Liver (tissue), 8 donors: ENCODE measurements at regions not wholly inside any gene's neighbourhood (a gene's known extent, or its start where the extent isn't known, plus 50 kb on each side); places are given as distances from the start of the nearest gene placed in this dataset.
"Not testable (repeated sequence)": the region's sequence is repeated elsewhere in the genome, so short reads cannot be mapped to it uniquely, and the experiment has no call there.

Experiments used
- DNase-seq: peaks from one replicate; pipeline ENCODE4 v3.0.0-alpha.2; 2017; ENCODE audit warnings: low spot score
- H3K27ac ChIP-seq, 2 donors: one replicate each; pipeline ENCODE4 v1.7.0; 2013; ENCODE audit warnings: inconsistent platforms in 2 of 2, low read length in 2 of 2, control low read depth in 1 of 2, low read depth in 1 of 2, mild to moderate bottlenecking in 1 of 2
- H3K27me3 ChIP-seq, 4 donors: one replicate each; pipeline versions ENCODE4 v1.6.1 to v1.7.0; 2013; ENCODE audit warnings: low read length in 3 of 4, inconsistent platforms in 1 of 4, mild to moderate bottlenecking in 1 of 4, moderate library complexity in 1 of 4; ENCODE audit not compliant: control insufficient read depth in 4 of 4, insufficient read depth in 4 of 4
- H3K36me3 ChIP-seq, 4 donors: one replicate each; pipeline versions ENCODE4 v1.6.1 to v1.7.0; 2013; ENCODE audit warnings: low read length in 3 of 4, mild to moderate bottlenecking in 3 of 4, low read depth in 1 of 4, moderate library complexity in 1 of 4; ENCODE audit not compliant: control insufficient read depth in 4 of 4, insufficient read depth in 3 of 4
- H3K4me1 ChIP-seq, 4 donors: one replicate each; pipeline versions ENCODE4 v1.6.1 to v1.7.0; 2013; ENCODE audit warnings: low read length in 3 of 4, mild to moderate bottlenecking in 3 of 4, moderate library complexity in 1 of 4; ENCODE audit not compliant: control insufficient read depth in 4 of 4, insufficient read depth in 4 of 4
- H3K4me3 ChIP-seq, 3 donors: one replicate each; pipeline versions ENCODE4 v1.6.1 to v1.7.0; 2013; ENCODE audit warnings: low read length in 3 of 3, control low read depth in 1 of 3, low read depth in 1 of 3, mild to moderate bottlenecking in 1 of 3
- H3K9ac ChIP-seq, 2 donors: one replicate each; pipeline ENCODE4 v1.7.0; 2013; ENCODE audit warnings: low read length in 2 of 2, mild to moderate bottlenecking in 2 of 2, moderate library complexity in 2 of 2, control low read depth in 1 of 2, low read depth in 1 of 2
- H3K9me3 ChIP-seq, 4 donors: one replicate each; pipeline versions ENCODE4 v1.6.1 to v1.7.0; 2013; ENCODE audit warnings: low read length in 3 of 4; ENCODE audit not compliant: control insufficient read depth in 4 of 4
- EGR1 ChIP-seq, 2 donors: IDR thresholded peaks; 2 replicates each; pipeline ENCODE4 v1.6.1; 2016 to 2018; ENCODE audit warnings: antibody characterized with exemption in 2 of 2, low read depth in 2 of 2
- FOXA1 ChIP-seq: IDR thresholded peaks from 2 replicates; pipeline ENCODE4 v1.6.1; 2016; ENCODE audit warnings: antibody characterized with exemption
- FOXA2 ChIP-seq: IDR thresholded peaks from 2 replicates; pipeline ENCODE4 v1.6.1; 2016; ENCODE audit warnings: antibody characterized with exemption
- GABPA ChIP-seq, 2 donors: IDR thresholded peaks in 1 of 2; conservative IDR thresholded peaks in 1 of 2; 2 replicates each; pipeline ENCODE4 v1.6.1; 2016; ENCODE audit warnings: antibody characterized with exemption in 2 of 2, mild to moderate bottlenecking in 1 of 2, moderate library complexity in 1 of 2
- HNF4A ChIP-seq, 2 donors: conservative IDR thresholded peaks; 2 replicates each; pipeline ENCODE4 v1.6.1; 2016; ENCODE audit warnings: antibody characterized with exemption in 2 of 2, mild to moderate bottlenecking in 2 of 2
- HNF4G ChIP-seq: IDR thresholded peaks from 2 replicates; pipeline ENCODE4 v1.6.1; 2016; ENCODE audit warnings: antibody characterized with exemption
- JUND ChIP-seq, 2 donors: IDR thresholded peaks; 2 replicates each; pipeline ENCODE4 v1.6.1; 2016; ENCODE audit warnings: antibody characterized with exemption in 2 of 2
- NR2F2 ChIP-seq: IDR thresholded peaks from 2 replicates; pipeline ENCODE4 v1.6.1; 2016; ENCODE audit warnings: antibody characterized with exemption
- RAD21 ChIP-seq, 2 donors: IDR thresholded peaks; 2 replicates each; pipeline ENCODE4 v1.6.1; 2016; ENCODE audit warnings: antibody characterized with exemption in 2 of 2, mild to moderate bottlenecking in 2 of 2
- RXRA ChIP-seq, 2 donors: IDR thresholded peaks; 2 replicates each; pipeline ENCODE4 v1.6.1; 2017 to 2018; ENCODE audit warnings: antibody characterized with exemption in 2 of 2, mild to moderate bottlenecking in 1 of 2
- SP1 ChIP-seq: IDR thresholded peaks from 2 replicates; pipeline ENCODE4 v1.6.1; 2018; ENCODE audit warnings: antibody characterized with exemption, mild to moderate bottlenecking
- TAF1 ChIP-seq: conservative IDR thresholded peaks from 2 replicates; pipeline ENCODE4 v1.6.1; 2016; ENCODE audit warnings: antibody characterized with exemption, mild to moderate bottlenecking
- YY1 ChIP-seq: IDR thresholded peaks from 2 replicates; pipeline ENCODE4 v1.6.1; 2016; ENCODE audit warnings: antibody characterized with exemption, mild to moderate bottlenecking
- WGBS: extraction: QIAGEN DNeasy Blood & Tissue Kit; methylation state at CpG from one replicate; pipeline ENCODE4 v1.1.7; 2013; 5-methylcytosine and 5-hydroxymethylcytosine counted together
- TF ChIP-seq, protein P1 (sequence below): IDR thresholded peaks from 2 replicates; pipeline ENCODE4 v1.6.1; 2016; ENCODE audit warnings: antibody characterized with exemption
- TF ChIP-seq, protein P2 (sequence below): IDR thresholded peaks from 2 replicates; pipeline ENCODE4 v1.6.1; 2016; ENCODE audit warnings: antibody characterized with exemption
- TF ChIP-seq, protein P3 (sequence below): IDR thresholded peaks from 2 replicates; pipeline ENCODE4 v1.6.1; 2016; ENCODE audit warnings: antibody characterized with exemption, mild to moderate bottlenecking
- TF ChIP-seq, protein P4 (sequence below): fragments of 150-350 bp; IDR thresholded peaks from 2 replicates; pipeline ENCODE4 v1.5.1; 2017; ENCODE audit warnings: improper control_type of control experiment, low read depth, low read length; ENCODE audit not compliant: missing input control
- TF ChIP-seq, protein P5 (sequence below): IDR thresholded peaks from 2 replicates; pipeline ENCODE4 v1.6.1; 2016; ENCODE audit warnings: antibody characterized with exemption
- donor health status: healthy.
- donor health status: healthy.
- donor health status: healthy.
- donor health status: healthy.
- donor health status: healthy.

DNA sequence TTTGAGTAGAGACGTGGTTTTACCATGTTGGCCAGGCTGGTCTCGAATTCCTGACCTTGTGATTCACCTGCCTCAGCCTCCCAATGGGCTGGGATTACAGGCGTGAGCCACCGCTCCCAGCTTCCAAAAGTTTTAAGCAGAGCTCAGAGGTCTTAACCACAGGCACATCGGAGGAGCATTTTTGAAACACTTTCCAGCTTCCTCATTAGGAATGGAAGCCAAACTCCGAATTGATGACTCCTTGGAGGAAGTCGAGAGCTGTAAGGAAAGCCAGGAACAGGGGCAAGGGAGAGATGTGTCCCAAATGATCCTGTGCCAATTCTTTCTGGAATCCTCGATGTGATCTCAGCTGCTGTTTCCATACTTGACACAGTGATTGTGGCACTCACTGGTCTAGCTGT, 56.2 kb upstream of the CCZ1B start:
- H3K9me3 ChIP-seq: not testable (repeated sequence)
- WGBS: 70% methylated on average over 8 of the region's 8 CpGs

DNA sequence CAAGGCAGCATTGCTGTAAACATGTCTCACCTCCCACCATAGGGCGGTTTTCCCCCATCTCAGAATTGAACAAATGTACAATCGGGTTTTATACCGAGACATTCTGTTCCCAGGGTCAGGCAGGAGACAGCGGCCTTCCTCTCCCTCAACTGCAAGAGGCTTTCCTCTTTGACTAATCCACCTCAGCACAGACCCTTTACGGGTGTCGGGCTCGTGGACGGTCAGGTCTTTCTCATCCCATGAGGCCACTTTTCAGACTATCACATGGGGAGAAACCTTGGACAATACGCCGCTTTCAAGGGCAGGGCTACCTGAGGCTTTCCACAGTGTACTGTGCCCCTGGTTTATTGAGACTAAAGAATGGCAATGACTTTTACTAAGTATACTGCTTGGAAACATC, 57.7 kb upstream of the CCZ1B start:
- not testable (repeated sequence) for H3K4me1 ChIP-seq, DNase-seq, H3K27me3 ChIP-seq, H3K9ac ChIP-seq, H3K9me3 ChIP-seq, H3K36me3 ChIP-seq, H3K4me3 ChIP-seq, H3K27ac ChIP-seq
- 87% methylated on average over 10 of the region's 10 CpGs for WGBS

More for the DNA sequence above, 56.2 kb upstream of the CCZ1B start:
- DNase-seq, H3K36me3 ChIP-seq, H3K27me3 ChIP-seq, H3K9ac ChIP-seq, H3K4me1 ChIP-seq, H3K4me3 ChIP-seq, H3K27ac ChIP-seq: not testable (repeated sequence)

DNA sequence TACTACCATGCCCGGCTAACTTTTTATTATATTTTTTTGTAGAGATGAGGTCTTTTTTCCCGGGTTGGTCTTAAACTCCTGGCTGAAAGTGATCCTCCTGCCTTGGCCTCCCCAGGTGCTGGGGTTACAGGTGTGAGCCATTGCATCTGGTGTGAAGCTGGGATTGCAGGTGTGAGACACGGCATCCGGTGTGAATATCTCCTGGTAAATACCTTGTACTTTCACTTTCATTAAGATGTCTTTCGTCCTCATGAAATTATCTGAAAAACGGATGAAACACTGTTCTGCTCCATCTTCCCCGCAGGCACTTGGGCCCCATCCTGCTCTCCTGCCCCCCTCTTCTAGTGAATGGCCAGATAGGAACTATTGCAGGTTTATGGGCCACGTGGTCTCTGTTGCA, 60.1 kb upstream of the CCZ1B start:
- Histone ChIP-seq H3K4me3 (no peak overlapping the region), H3K9ac (no peak overlapping the region), H3K9me3 (no peaks in the 10 kb centered on the region), H3K36me3 (no peaks in the 10 kb centered on the region), H3K27ac (no peak overlapping the region), H3K4me1 (no peaks in the 10 kb centered on the region), H3K27me3 (no peaks in the 10 kb centered on the region)
- 80% methylated on average over 8 of the region's 8 CpGs for WGBS
- no peak for DNase-seq
- TF ChIP-seq YY1 (no peak), RAD21 (IDR thresholded peaks at IDR 0.05) (no peak), FOXA2 (no peak), JUND (IDR thresholded peaks at IDR 0.05) (no peak), EGR1 (IDR thresholded peaks at IDR 0.05; ENCODE audit: low read depth in 2 of 2) (no peak), FOXA1 (no peak), TAF1 (no peak), NR2F2 (no peak), RXRA (IDR thresholded peaks at IDR 0.05) (no peak), HNF4G (no peak), GABPA (IDR thresholded peaks at IDR 0.05 in 1 of 2, conservative IDR thresholded peaks at IDR 0.05 in 1 of 2) (no peak), HNF4A (conservative IDR thresholded peaks at IDR 0.05) (no peak), SP1 (no peak)
- TF ChIP-seq, protein P1, sequence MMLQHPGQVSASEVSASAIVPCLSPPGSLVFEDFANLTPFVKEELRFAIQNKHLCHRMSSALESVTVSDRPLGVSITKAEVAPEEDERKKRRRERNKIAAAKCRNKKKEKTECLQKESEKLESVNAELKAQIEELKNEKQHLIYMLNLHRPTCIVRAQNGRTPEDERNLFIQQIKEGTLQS: no peak
- TF ChIP-seq, protein P2, sequence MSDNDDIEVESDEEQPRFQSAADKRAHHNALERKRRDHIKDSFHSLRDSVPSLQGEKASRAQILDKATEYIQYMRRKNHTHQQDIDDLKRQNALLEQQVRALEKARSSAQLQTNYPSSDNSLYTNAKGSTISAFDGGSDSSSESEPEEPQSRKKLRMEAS: no peak
- TF ChIP-seq, protein P3, sequence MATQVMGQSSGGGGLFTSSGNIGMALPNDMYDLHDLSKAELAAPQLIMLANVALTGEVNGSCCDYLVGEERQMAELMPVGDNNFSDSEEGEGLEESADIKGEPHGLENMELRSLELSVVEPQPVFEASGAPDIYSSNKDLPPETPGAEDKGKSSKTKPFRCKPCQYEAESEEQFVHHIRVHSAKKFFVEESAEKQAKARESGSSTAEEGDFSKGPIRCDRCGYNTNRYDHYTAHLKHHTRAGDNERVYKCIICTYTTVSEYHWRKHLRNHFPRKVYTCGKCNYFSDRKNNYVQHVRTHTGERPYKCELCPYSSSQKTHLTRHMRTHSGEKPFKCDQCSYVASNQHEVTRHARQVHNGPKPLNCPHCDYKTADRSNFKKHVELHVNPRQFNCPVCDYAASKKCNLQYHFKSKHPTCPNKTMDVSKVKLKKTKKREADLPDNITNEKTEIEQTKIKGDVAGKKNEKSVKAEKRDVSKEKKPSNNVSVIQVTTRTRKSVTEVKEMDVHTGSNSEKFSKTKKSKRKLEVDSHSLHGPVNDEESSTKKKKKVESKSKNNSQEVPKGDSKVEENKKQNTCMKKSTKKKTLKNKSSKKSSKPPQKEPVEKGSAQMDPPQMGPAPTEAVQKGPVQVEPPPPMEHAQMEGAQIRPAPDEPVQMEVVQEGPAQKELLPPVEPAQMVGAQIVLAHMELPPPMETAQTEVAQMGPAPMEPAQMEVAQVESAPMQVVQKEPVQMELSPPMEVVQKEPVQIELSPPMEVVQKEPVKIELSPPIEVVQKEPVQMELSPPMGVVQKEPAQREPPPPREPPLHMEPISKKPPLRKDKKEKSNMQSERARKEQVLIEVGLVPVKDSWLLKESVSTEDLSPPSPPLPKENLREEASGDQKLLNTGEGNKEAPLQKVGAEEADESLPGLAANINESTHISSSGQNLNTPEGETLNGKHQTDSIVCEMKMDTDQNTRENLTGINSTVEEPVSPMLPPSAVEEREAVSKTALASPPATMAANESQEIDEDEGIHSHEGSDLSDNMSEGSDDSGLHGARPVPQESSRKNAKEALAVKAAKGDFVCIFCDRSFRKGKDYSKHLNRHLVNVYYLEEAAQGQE: no peak
- TF ChIP-seq, protein P4, sequence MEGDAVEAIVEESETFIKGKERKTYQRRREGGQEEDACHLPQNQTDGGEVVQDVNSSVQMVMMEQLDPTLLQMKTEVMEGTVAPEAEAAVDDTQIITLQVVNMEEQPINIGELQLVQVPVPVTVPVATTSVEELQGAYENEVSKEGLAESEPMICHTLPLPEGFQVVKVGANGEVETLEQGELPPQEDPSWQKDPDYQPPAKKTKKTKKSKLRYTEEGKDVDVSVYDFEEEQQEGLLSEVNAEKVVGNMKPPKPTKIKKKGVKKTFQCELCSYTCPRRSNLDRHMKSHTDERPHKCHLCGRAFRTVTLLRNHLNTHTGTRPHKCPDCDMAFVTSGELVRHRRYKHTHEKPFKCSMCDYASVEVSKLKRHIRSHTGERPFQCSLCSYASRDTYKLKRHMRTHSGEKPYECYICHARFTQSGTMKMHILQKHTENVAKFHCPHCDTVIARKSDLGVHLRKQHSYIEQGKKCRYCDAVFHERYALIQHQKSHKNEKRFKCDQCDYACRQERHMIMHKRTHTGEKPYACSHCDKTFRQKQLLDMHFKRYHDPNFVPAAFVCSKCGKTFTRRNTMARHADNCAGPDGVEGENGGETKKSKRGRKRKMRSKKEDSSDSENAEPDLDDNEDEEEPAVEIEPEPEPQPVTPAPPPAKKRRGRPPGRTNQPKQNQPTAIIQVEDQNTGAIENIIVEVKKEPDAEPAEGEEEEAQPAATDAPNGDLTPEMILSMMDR: no peak
- TF ChIP-seq, protein P5, sequence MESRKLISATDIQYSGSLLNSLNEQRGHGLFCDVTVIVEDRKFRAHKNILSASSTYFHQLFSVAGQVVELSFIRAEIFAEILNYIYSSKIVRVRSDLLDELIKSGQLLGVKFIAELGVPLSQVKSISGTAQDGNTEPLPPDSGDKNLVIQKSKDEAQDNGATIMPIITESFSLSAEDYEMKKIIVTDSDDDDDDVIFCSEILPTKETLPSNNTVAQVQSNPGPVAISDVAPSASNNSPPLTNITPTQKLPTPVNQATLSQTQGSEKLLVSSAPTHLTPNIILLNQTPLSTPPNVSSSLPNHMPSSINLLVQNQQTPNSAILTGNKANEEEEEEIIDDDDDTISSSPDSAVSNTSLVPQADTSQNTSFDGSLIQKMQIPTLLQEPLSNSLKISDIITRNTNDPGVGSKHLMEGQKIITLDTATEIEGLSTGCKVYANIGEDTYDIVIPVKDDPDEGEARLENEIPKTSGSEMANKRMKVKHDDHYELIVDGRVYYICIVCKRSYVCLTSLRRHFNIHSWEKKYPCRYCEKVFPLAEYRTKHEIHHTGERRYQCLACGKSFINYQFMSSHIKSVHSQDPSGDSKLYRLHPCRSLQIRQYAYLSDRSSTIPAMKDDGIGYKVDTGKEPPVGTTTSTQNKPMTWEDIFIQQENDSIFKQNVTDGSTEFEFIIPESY: no peak

DNA sequence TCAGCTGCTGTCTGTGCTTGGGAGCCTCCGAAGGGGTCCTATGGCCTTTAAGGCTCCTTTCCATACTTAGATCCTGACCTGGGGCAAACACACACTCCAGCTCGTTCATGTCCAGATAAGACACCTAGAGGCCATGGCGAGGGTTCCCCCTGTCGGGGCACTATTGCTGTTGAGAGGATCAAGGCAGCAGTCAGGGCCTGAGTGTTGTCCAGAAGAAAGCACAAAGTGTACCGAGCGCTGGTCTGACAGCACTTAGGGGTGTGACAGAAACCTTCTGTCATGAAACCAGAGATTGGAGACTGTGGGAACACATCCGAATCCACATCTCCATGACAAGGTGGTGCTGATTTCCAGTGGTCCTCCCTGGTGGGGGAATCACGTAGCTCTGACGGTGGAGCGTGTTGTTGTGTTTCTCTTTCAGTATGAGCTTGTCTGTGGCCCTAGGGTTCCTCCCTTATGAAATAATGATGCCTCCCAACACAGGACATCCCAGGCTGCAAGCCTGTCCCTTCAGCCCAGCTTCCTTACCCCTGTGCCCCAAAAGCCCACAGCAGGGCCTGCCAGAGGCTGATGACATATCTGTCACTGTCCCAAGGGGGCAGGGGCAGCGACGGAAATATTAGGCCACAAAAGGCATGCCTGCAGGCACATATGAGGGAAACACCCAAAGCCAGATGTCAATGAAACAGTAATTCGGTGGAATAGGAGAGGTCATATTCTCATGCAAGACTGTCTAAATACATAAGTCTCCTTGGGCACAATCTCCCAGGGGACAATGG, 62.4 kb upstream of the CCZ1B start:
- H3K36me3 ChIP-seq, DNase-seq, H3K27ac ChIP-seq, H3K27me3 ChIP-seq, H3K4me3 ChIP-seq, H3K9ac ChIP-seq, H3K4me1 ChIP-seq, H3K9me3 ChIP-seq: not testable (repeated sequence)
- WGBS: 80% methylated on average over 13 of the region's 13 CpGs
